Ishikawa (cell line): ENCODE measurements at regions not wholly inside any gene's neighbourhood (a gene's known extent, or its start where the extent isn't known, plus 50 kb on each side); places are given as distances from the start of the nearest gene placed in this dataset.

Experiments
- CEBPB ChIP-seq: IDR thresholded peaks from 2 replicates; pipeline ENCODE4 v1.6.1; 2012
- CREB1 ChIP-seq: IDR thresholded peaks from 2 replicates; pipeline ENCODE4 v1.6.1; 2012; ENCODE audit warnings: low read depth
- EGR1 ChIP-seq: IDR thresholded peaks from 2 replicates; pipeline ENCODE4 v1.6.1; 2012
- EP300 ChIP-seq: IDR thresholded peaks from 2 replicates; pipeline ENCODE4 v1.6.1; 2012; ENCODE audit warnings: borderline replicate concordance
- FOXM1 ChIP-seq: IDR thresholded peaks from 2 replicates; pipeline ENCODE4 v1.6.1; 2012; ENCODE audit warnings: low read depth, borderline replicate concordance
- MAX ChIP-seq: IDR thresholded peaks from 2 replicates; pipeline ENCODE4 v1.6.1; 2012
- NFIC ChIP-seq: IDR thresholded peaks from 2 replicates; pipeline ENCODE4 v1.6.1; 2012
- RAD21 ChIP-seq: IDR thresholded peaks from 2 replicates; pipeline ENCODE4 v1.6.1; 2012; ENCODE audit warnings: low read depth
- REST ChIP-seq: IDR thresholded peaks from 2 replicates; pipeline ENCODE4 v1.6.1; 2012; ENCODE audit warnings: low read depth, mild to moderate bottlenecking
- TAF1 ChIP-seq: IDR thresholded peaks from 2 replicates; pipeline ENCODE4 v1.6.1; 2012; ENCODE audit warnings: low read depth, mild to moderate bottlenecking
- TCF12 ChIP-seq: IDR thresholded peaks from 2 replicates; pipeline ENCODE4 v1.6.1; 2012; ENCODE audit warnings: low read depth
- TEAD4 ChIP-seq: IDR thresholded peaks from 2 replicates; pipeline ENCODE4 v1.6.1; 2012
- USF1 ChIP-seq: IDR thresholded peaks from 2 replicates; pipeline ENCODE4 v1.6.1; 2012
- YY1 ChIP-seq: IDR thresholded peaks from 2 replicates; pipeline ENCODE4 v1.6.1; 2012; ENCODE audit warnings: low read depth
- ZBTB7A ChIP-seq: IDR thresholded peaks from 2 replicates; pipeline ENCODE4 v1.6.1; 2012; ENCODE audit warnings: low read depth

GRCh38 chr5:60024104-60024503, 130.6 kb upstream of the PDE4D start:
- TF ChIP-seq FOXM1 (no peak), YY1 (no peak), ZBTB7A (no peak), TAF1 (no peak), MAX (no peak), EP300 (no peak), TCF12 (no peak), RAD21 (no peak), USF1 (no peak), CEBPB (no peak), TEAD4 (no peak), CREB1 (no peak), REST (no peak), NFIC (no peak), EGR1 (no peak)

- TF ChIP-seq NFIC, result no peak
- no peak for TF ChIP-seq EGR1
- no peak for TF ChIP-seq ZBTB7A
- TF ChIP-seq USF1, result no peak
- no peak for TF ChIP-seq FOXM1
- no peak for TF ChIP-seq YY1
- no peak for TF ChIP-seq EP300
- TF ChIP-seq TEAD4, result no peak
- no peak for TF ChIP-seq TCF12
- no peak for TF ChIP-seq TAF1
- TF ChIP-seq RAD21, result no peak
- TF ChIP-seq CEBPB, result no peak
- TF ChIP-seq MAX, result no peak
- TF ChIP-seq REST, result no peak
- no peak for TF ChIP-seq CREB1
Observed at GRCh38 chr5:60023255-60023654, 129.7 kb upstream of the PDE4D start.

GRCh38 chr5:60020457-60020856, 126.9 kb upstream of the PDE4D start:
- TF ChIP-seq MAX (no peak), EP300 (no peak), CREB1 (no peak)

GRCh38 chr5:60018091-60018490, 124.6 kb upstream of the PDE4D start:
- TF ChIP-seq CEBPB, result no peak
- TF ChIP-seq EP300, result no peak
- no peak for TF ChIP-seq NFIC
- no peak for TF ChIP-seq TCF12
- no peak for TF ChIP-seq ZBTB7A
- TF ChIP-seq TEAD4, result no peak
- no peak for TF ChIP-seq MAX
- no peak for TF ChIP-seq RAD21
- no peak for TF ChIP-seq REST
- TF ChIP-seq FOXM1, result no peak
- TF ChIP-seq YY1, result no peak
- no peak for TF ChIP-seq USF1
- no peak for TF ChIP-seq TAF1
- no peak for TF ChIP-seq CREB1
- TF ChIP-seq EGR1, result no peak
